GM18519 (cell line): ENCODE measurements at regions not wholly inside any gene's neighbourhood (a gene's known extent, or its start where the extent isn't known, plus 50 kb on each side); places are given as distances from the start of the nearest gene placed in this dataset.
"Not testable (repeated sequence)": the region's sequence is repeated elsewhere in the genome, so short reads cannot be mapped to it uniquely, and the experiment has no call there.

Experiments used
- ATAC-seq: cut with Tn5 transposase; IDR thresholded peaks from one replicate; pipeline ENCODE4 v1.9.1; 2021; ENCODE audit warnings: mild to moderate bottlenecking, moderate library complexity; ENCODE audit not compliant: unreplicated experiment, low FRiP score

- no peak for ATAC-seq
These were observed 1120.0 kb upstream of the ATXN8OS start for GRCh38 chr13:68987585-68987984.

- no peak for ATAC-seq
These were observed 1122.8 kb upstream of the ATXN8OS start for GRCh38 chr13:68984688-68985319.

- no peak for ATAC-seq
These were observed 1124.5 kb upstream of the ATXN8OS start for GRCh38 chr13:68982961-68983619.

- ATAC-seq: no peak
These were observed 1131.3 kb upstream of the ATXN8OS start for GRCh38 chr13:68976287-68976686.

- no peak for ATAC-seq
These were observed 1137.1 kb upstream of the ATXN8OS start for GRCh38 chr13:68970532-68970931.

- no peak for ATAC-seq
These were observed 1159.0 kb upstream of the ATXN8OS start for GRCh38 chr13:68948586-68948985.

GRCh38 chr13:68944272-68944671 lies 1163.4 kb upstream of the ATXN8OS start:
- no peak for ATAC-seq

GRCh38 chr13:68940049-68940448 lies 1167.6 kb upstream of the ATXN8OS start:
- no peak for ATAC-seq

- no peak for ATAC-seq
These were observed 1169.0 kb upstream of the ATXN8OS start for GRCh38 chr13:68938639-68939038.

GRCh38 chr13:68929075-68929745 lies 1178.4 kb upstream of the ATXN8OS start:
- ATAC-seq: no peak

GRCh38 chr13:68927387-68928026 lies 1180.1 kb upstream of the ATXN8OS start:
- ATAC-seq: no peak

- no peak for ATAC-seq
These were observed 1183.6 kb upstream of the ATXN8OS start for GRCh38 chr13:68923995-68924394.

- no peak for ATAC-seq
These were observed 1198.7 kb upstream of the ATXN8OS start for GRCh38 chr13:68908879-68909278.

GRCh38 chr13:68905186-68905585 lies 1202.4 kb upstream of the ATXN8OS start:
- no peak for ATAC-seq

- ATAC-seq: no peak
These were observed 1210.2 kb upstream of the ATXN8OS start for GRCh38 chr13:68897331-68897928.

GRCh38 chr13:68895696-68896095 lies 1211.9 kb upstream of the ATXN8OS start:
- ATAC-seq: no peak

- not testable (repeated sequence) for ATAC-seq
These were observed 1213.9 kb upstream of the ATXN8OS start for GRCh38 chr13:68893721-68894120.

GRCh38 chr13:68892596-68892995 lies 1215.0 kb upstream of the ATXN8OS start:
- not testable (repeated sequence) for ATAC-seq

- ATAC-seq: not testable (repeated sequence)
These were observed 1217.5 kb upstream of the ATXN8OS start for GRCh38 chr13:68890101-68890500.

- no peak for ATAC-seq
These were observed 1218.8 kb upstream of the ATXN8OS start for GRCh38 chr13:68888832-68889231.

- ATAC-seq: no peak
These were observed 1235.3 kb upstream of the ATXN8OS start for GRCh38 chr13:68872338-68872737.
